Vagina (tissue), 2 donors: ENCODE measurements at regions not wholly inside any gene's neighbourhood (a gene's known extent, or its start where the extent isn't known, plus 50 kb on each side); places are given as distances from the start of the nearest gene placed in this dataset.

Source experiments
- POLR2A ChIP-seq, 2 donors: fragments of 450-650 bp; IDR thresholded peaks; one replicate each; pipeline ENCODE4 v1.6.1; 2017; ENCODE audit warnings: antibody characterized with exemption in 2 of 2, mild to moderate bottlenecking in 2 of 2, moderate library complexity in 2 of 2
- POLR2AphosphoS5 ChIP-seq, 2 donors: sonication (generic); formaldehyde crosslinking; IDR thresholded peaks; one replicate each; pipeline ENCODE4 v1.9.0; 2017; ENCODE audit warnings: antibody characterized with exemption in 2 of 2, mild to moderate bottlenecking in 2 of 2, low read depth in 1 of 2; ENCODE audit not compliant: insufficient read depth in 1 of 2
- TF ChIP-seq, protein P1 (sequence below), 3 experiments: fragments of 450-650 bp in 2 of 3; fragments of 200-600 bp in 1 of 3; sonication (generic) in 1 of 3; IDR thresholded peaks; one replicate each; pipeline ENCODE4 v1.5.1; 2017 to 2019; ENCODE audit warnings: antibody characterized with exemption in 3 of 3, mild to moderate bottlenecking in 2 of 3, moderate library complexity in 2 of 3

DNA sequence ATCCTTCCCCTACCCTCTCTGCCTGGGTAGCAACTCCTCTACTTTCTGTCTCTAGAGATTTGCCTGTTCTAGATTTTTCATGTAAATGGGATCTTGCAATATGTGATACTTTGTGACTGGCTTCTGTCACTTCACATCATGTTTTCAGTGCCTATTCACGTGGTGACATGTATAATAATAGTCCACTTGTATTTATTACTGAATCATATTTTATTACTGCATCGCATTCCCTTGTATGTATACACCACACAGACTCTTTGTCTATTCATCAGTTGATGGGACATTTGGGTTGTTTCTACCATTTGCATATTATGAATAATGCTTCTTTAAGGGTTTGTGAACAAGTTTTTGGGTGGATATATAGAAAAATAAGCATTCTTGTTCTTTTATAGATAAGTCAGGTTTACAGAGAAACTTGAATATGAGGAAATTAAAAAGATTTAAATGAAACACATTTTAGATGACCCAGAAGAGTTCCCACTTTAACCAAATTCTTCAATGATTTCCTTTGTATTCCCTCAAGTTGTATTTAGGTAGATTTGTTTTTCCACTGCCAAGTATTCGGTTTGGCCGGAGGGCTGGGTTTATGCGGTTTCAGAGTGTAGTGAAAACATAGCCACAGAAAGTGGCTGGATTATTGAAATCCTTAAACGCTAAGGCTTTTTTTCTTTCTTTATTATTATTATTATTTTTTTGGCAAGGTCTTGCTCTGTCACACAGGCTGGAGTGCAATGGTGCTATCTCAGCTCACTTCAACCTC lies 178.7 kb upstream of the TMTC1 start:
- TF ChIP-seq, protein P1, sequence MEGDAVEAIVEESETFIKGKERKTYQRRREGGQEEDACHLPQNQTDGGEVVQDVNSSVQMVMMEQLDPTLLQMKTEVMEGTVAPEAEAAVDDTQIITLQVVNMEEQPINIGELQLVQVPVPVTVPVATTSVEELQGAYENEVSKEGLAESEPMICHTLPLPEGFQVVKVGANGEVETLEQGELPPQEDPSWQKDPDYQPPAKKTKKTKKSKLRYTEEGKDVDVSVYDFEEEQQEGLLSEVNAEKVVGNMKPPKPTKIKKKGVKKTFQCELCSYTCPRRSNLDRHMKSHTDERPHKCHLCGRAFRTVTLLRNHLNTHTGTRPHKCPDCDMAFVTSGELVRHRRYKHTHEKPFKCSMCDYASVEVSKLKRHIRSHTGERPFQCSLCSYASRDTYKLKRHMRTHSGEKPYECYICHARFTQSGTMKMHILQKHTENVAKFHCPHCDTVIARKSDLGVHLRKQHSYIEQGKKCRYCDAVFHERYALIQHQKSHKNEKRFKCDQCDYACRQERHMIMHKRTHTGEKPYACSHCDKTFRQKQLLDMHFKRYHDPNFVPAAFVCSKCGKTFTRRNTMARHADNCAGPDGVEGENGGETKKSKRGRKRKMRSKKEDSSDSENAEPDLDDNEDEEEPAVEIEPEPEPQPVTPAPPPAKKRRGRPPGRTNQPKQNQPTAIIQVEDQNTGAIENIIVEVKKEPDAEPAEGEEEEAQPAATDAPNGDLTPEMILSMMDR (IDR thresholded peaks at IDR 0.05): no peak
- TF ChIP-seq POLR2A (IDR thresholded peaks at IDR 0.05) (no peak), POLR2AphosphoS5 (IDR thresholded peaks at IDR 0.05; ENCODE audit: insufficient read depth in 1 of 2, low read depth in 1 of 2) (no peak)
